GM12892 (cell line): ENCODE measurements at regions not wholly inside any gene's neighbourhood (a gene's known extent, or its start where the extent isn't known, plus 50 kb on each side); places are given as distances from the start of the nearest gene placed in this dataset.

Source experiments
- POLR2A ChIP-seq: IDR thresholded peaks from 2 replicates; pipeline ENCODE4 v1.6.1; 2011; ENCODE audit warnings: low read depth, low read length, control low read depth
- POLR2AphosphoS5 ChIP-seq: IDR thresholded peaks from 2 replicates; pipeline ENCODE4 v1.6.1; 2011; ENCODE audit warnings: low read depth, low read length, control low read depth
- TAF1 ChIP-seq: IDR thresholded peaks from 2 replicates; pipeline ENCODE4 v1.6.1; 2011; ENCODE audit warnings: low read depth, mild to moderate bottlenecking, control low read depth, low read length, borderline replicate concordance

GRCh38 chr5:82396871-82397514, 118.8 kb upstream of the RPS23 start:
- no peak for TF ChIP-seq POLR2AphosphoS5
- TF ChIP-seq POLR2A: no peak
- TF ChIP-seq TAF1: no peak
